Mesenchymal stem cell (in vitro differentiated cells and primary cell): ENCODE measurements at regions not wholly inside any gene's neighbourhood (a gene's known extent, or its start where the extent isn't known, plus 50 kb on each side); places are given as distances from the start of the nearest gene placed in this dataset.
"Not testable (repeated sequence)": the region's sequence is repeated elsewhere in the genome, so short reads cannot be mapped to it uniquely, and the experiment has no call there.

Experiments used
- DNase-seq: peaks from one replicate; pipeline ENCODE4 v3.0.0-alpha.2; 2013
- H2AFZ ChIP-seq: one replicate; pipeline ENCODE4 v1.6.1; 2013; ENCODE audit warnings: low read depth, mild to moderate bottlenecking, control low read depth, inconsistent platforms, low read length, moderate library complexity
- H2AK5ac ChIP-seq: 2 replicates; pipeline ENCODE4 v1.6.1; 2013; ENCODE audit warnings: low read length, moderate library complexity, mild to moderate bottlenecking, inconsistent platforms; ENCODE audit not compliant: severe bottlenecking
- H2BK120ac ChIP-seq: one replicate; pipeline ENCODE4 v1.6.1; 2013; ENCODE audit warnings: low read depth, mild to moderate bottlenecking, inconsistent platforms, low read length, moderate library complexity
- H2BK12ac ChIP-seq, 2 experiments: one replicate each; pipeline ENCODE4 v1.6.1; 2013; ENCODE audit warnings: inconsistent platforms in 2 of 2, low read length in 2 of 2, mild to moderate bottlenecking in 2 of 2, moderate library complexity in 2 of 2, control low read depth in 1 of 2
- H2BK15ac ChIP-seq: one replicate; pipeline ENCODE4 v1.6.1; 2013; ENCODE audit warnings: mild to moderate bottlenecking, low read depth, inconsistent platforms; ENCODE audit not compliant: poor library complexity, severe bottlenecking
- H2BK5ac ChIP-seq: 2 replicates; pipeline ENCODE4 v1.6.1; 2013; ENCODE audit warnings: low read depth, mild to moderate bottlenecking, low read length, control low read depth, inconsistent platforms; ENCODE audit not compliant: poor library complexity, severe bottlenecking
- H3K14ac ChIP-seq, 2 experiments: one replicate each; pipeline ENCODE4 v1.6.1; 2013; ENCODE audit warnings: inconsistent platforms in 2 of 2, low read length in 2 of 2, control low read depth in 1 of 2, mild to moderate bottlenecking in 1 of 2, moderate library complexity in 1 of 2
- H3K18ac ChIP-seq, 2 experiments: one replicate each; pipeline ENCODE4 v1.6.1; 2013; ENCODE audit warnings: inconsistent platforms in 2 of 2, low read length in 2 of 2, control low read depth in 1 of 2, low read depth in 1 of 2, mild to moderate bottlenecking in 1 of 2
- H3K23ac ChIP-seq, 2 experiments: one replicate each; pipeline ENCODE4 v1.6.1; 2013; ENCODE audit warnings: inconsistent platforms in 2 of 2, low read length in 2 of 2, mild to moderate bottlenecking in 2 of 2, moderate library complexity in 2 of 2, control low read depth in 1 of 2
- H3K27ac ChIP-seq: 2 replicates; pipeline ENCODE4 v1.5.1; 2013; ENCODE audit warnings: mild to moderate bottlenecking, moderate library complexity, low read length, control low read depth, inconsistent platforms; ENCODE audit not compliant: poor library complexity, severe bottlenecking
- H3K27me3 ChIP-seq, 2 experiments: 2 replicates each; pipeline versions ENCODE4 v1.6.1 to v1.7.0; 2013; ENCODE audit warnings: low read length in 2 of 2, mild to moderate bottlenecking in 2 of 2, moderate library complexity in 2 of 2, control low read depth in 1 of 2, inconsistent platforms in 1 of 2; ENCODE audit not compliant: control insufficient read depth in 1 of 2, insufficient read depth in 1 of 2
- H3K36me3 ChIP-seq, 2 experiments: 2 replicates each; pipeline versions ENCODE4 v1.6.1 to v1.7.0; 2013; ENCODE audit warnings: low read length in 2 of 2, control low read depth in 1 of 2, inconsistent platforms in 1 of 2, low read depth in 1 of 2, mild to moderate bottlenecking in 1 of 2; ENCODE audit not compliant: insufficient read depth in 2 of 2, control insufficient read depth in 1 of 2
- H3K4ac ChIP-seq, 2 experiments: one replicate each; pipeline ENCODE4 v1.6.1; 2013; ENCODE audit warnings: inconsistent platforms in 2 of 2, low read length in 2 of 2, mild to moderate bottlenecking in 2 of 2, moderate library complexity in 2 of 2, control low read depth in 1 of 2, low read depth in 1 of 2
- H3K4me1 ChIP-seq: 2 replicates; pipeline ENCODE4 v1.6.1; 2013; ENCODE audit warnings: low read depth, low read length, control low read depth; ENCODE audit not compliant: control insufficient read depth, insufficient read depth
- H3K4me2 ChIP-seq: 2 replicates; pipeline ENCODE4 v1.6.1; 2013; ENCODE audit warnings: low read length, mild to moderate bottlenecking, inconsistent platforms; ENCODE audit not compliant: poor library complexity, severe bottlenecking
- H3K4me3 ChIP-seq, 2 experiments: 2 replicates each; pipeline versions ENCODE4 v1.5.1 to v1.7.0; 2013; ENCODE audit warnings: low read length in 2 of 2, mild to moderate bottlenecking in 2 of 2, control low read depth in 1 of 2, low read depth in 1 of 2; ENCODE audit not compliant: insufficient read depth in 1 of 2
- H3K79me1 ChIP-seq: replicated peaks from 2 replicates; pipeline ENCODE4 v1.6.1; 2013; ENCODE audit warnings: mild to moderate bottlenecking, control low read depth, low read length, inconsistent platforms; ENCODE audit not compliant: poor library complexity, severe bottlenecking
- H3K9ac ChIP-seq: 2 replicates; pipeline ENCODE4 v1.7.0; 2013; ENCODE audit warnings: mild to moderate bottlenecking, low read length, moderate library complexity
- H3K9me3 ChIP-seq: 2 replicates; pipeline ENCODE4 v1.7.0; 2013; ENCODE audit warnings: mild to moderate bottlenecking, low read length; ENCODE audit not compliant: control insufficient read depth
- H4K8ac ChIP-seq: one replicate; pipeline ENCODE4 v1.6.1; 2013; ENCODE audit warnings: inconsistent platforms, mild to moderate bottlenecking, low read length, moderate library complexity
- H4K91ac ChIP-seq: one replicate; pipeline ENCODE4 v1.6.1; 2013; ENCODE audit warnings: mild to moderate bottlenecking, low read length, inconsistent platforms
- WGBS: methylation state at CpG from one replicate; pipeline ENCODE4 v1.1.7; 2013; ENCODE audit warnings: mixed read lengths; 5-methylcytosine and 5-hydroxymethylcytosine counted together

GRCh38 chr12:131295559-131295958, 341.9 kb downstream of the ADGRD1 start:
- H4K91ac ChIP-seq, H3K27me3 ChIP-seq, H3K4me3 ChIP-seq, H2BK15ac ChIP-seq, H4K8ac ChIP-seq, H3K14ac ChIP-seq, H3K9ac ChIP-seq, H3K9me3 ChIP-seq, H3K4me2 ChIP-seq, H3K4ac ChIP-seq, H2BK12ac ChIP-seq, DNase-seq, H3K23ac ChIP-seq, H2BK120ac ChIP-seq, H3K27ac ChIP-seq, H2AK5ac ChIP-seq, H3K18ac ChIP-seq, H2BK5ac ChIP-seq, H3K79me1 ChIP-seq, H3K36me3 ChIP-seq, H3K4me1 ChIP-seq, H2AFZ ChIP-seq: not testable (repeated sequence)
- WGBS: 91% methylated on average over 13 of the region's 17 CpGs

GRCh38 chr12:131296136-131296535, 342.4 kb downstream of the ADGRD1 start:
- not testable (repeated sequence) for H3K9ac ChIP-seq, H3K36me3 ChIP-seq, H3K9me3 ChIP-seq, H2BK15ac ChIP-seq, H3K23ac ChIP-seq, H3K4me1 ChIP-seq, H3K18ac ChIP-seq, H3K4me2 ChIP-seq, H3K4ac ChIP-seq, DNase-seq, H2BK12ac ChIP-seq, H4K8ac ChIP-seq, H2AFZ ChIP-seq, H3K14ac ChIP-seq, H2BK5ac ChIP-seq, H2BK120ac ChIP-seq, H3K4me3 ChIP-seq, H3K79me1 ChIP-seq, H3K27me3 ChIP-seq, H4K91ac ChIP-seq, H3K27ac ChIP-seq, H2AK5ac ChIP-seq
- WGBS: 90% methylated on average over 4 of the region's 6 CpGs

GRCh38 chr12:131296651-131297050, 342.9 kb downstream of the ADGRD1 start:
- H3K18ac ChIP-seq, H2BK120ac ChIP-seq, H3K23ac ChIP-seq, H3K4ac ChIP-seq, H2AFZ ChIP-seq, H2BK15ac ChIP-seq, H3K36me3 ChIP-seq, H3K27ac ChIP-seq, H3K4me2 ChIP-seq, H2AK5ac ChIP-seq, H2BK12ac ChIP-seq, DNase-seq, H3K9ac ChIP-seq, H4K8ac ChIP-seq, H2BK5ac ChIP-seq, H3K27me3 ChIP-seq, H3K14ac ChIP-seq, H3K9me3 ChIP-seq, H4K91ac ChIP-seq, H3K4me3 ChIP-seq, H3K4me1 ChIP-seq, H3K79me1 ChIP-seq: not testable (repeated sequence)
- 96% methylated on average over 9 of the region's 14 CpGs for WGBS

GRCh38 chr12:131298526-131299369, 345.0 kb downstream of the ADGRD1 start:
- not testable (repeated sequence) for H3K36me3 ChIP-seq, H3K4ac ChIP-seq, H3K9ac ChIP-seq, H2BK120ac ChIP-seq, DNase-seq, H3K14ac ChIP-seq, H3K4me1 ChIP-seq, H3K23ac ChIP-seq, H3K4me3 ChIP-seq, H3K18ac ChIP-seq, H2BK15ac ChIP-seq, H3K27ac ChIP-seq, H2AFZ ChIP-seq, H3K4me2 ChIP-seq, H4K8ac ChIP-seq, H2BK12ac ChIP-seq, H4K91ac ChIP-seq, H3K9me3 ChIP-seq, H3K79me1 ChIP-seq, H2AK5ac ChIP-seq, H2BK5ac ChIP-seq, H3K27me3 ChIP-seq
- WGBS: no CpG with 5 or more reads among the region's 83 CpGs
